HL-60/S4 treated with retinoic acid at 250 ng/mL for 4 days and 3 days (cell line): ENCODE measurements at regions not wholly inside any gene's neighbourhood (a gene's known extent, or its start where the extent isn't known, plus 50 kb on each side); places are given as distances from the start of the nearest gene placed in this dataset.
"Not testable (repeated sequence)": the region's sequence is repeated elsewhere in the genome, so short reads cannot be mapped to it uniquely, and the experiment has no call there.

ENCODE experiments used
- in situ Hi-C: fragments of 300-500 bp; cut with MboI; formaldehyde crosslinking; loops from 2 replicates; pipeline ENCODE4 v1.7.0; 2022; ENCODE audit warnings: low sequenced_read_pairs

- in situ Hi-C loops: no loop called here
Observed at GRCh38 chr21:35713914-35714313, 346.4 kb downstream of the SETD4 start.

- in situ Hi-C loops: no loop called here
Observed at GRCh38 chr21:35711661-35712060, 348.7 kb downstream of the SETD4 start.

GRCh38 chr21:35711213-35711612 lies 349.1 kb downstream of the SETD4 start:
- in situ Hi-C loops: no loop called here

- in situ Hi-C loops: not testable (repeated sequence)
Observed at GRCh38 chr21:35709990-35710389, 350.3 kb downstream of the SETD4 start.

- in situ Hi-C loops: no loop called here
Observed at GRCh38 chr21:35705888-35706287, 354.4 kb downstream of the SETD4 start.

- in situ Hi-C loops: no loop called here
Observed at GRCh38 chr21:35705237-35705887, 355.0 kb downstream of the SETD4 start.

GRCh38 chr21:35703704-35704103 lies 356.6 kb downstream of the SETD4 start:
- in situ Hi-C loops: no loop called here

- in situ Hi-C loops: no loop called here
Observed at GRCh38 chr21:35699361-35699760, 361.0 kb downstream of the SETD4 start.

GRCh38 chr21:35697321-35697808 lies 363.0 kb downstream of the SETD4 start:
- in situ Hi-C loops: no loop called here

GRCh38 chr21:35696644-35697043 lies 363.7 kb downstream of the SETD4 start:
- in situ Hi-C loops: no loop called here

GRCh38 chr21:35692311-35692710 lies 368.0 kb downstream of the SETD4 start:
- in situ Hi-C loops: no loop called here

- in situ Hi-C loops: no loop called here
Observed at GRCh38 chr21:35690436-35690835, 369.9 kb downstream of the SETD4 start.

- in situ Hi-C loops: no loop called here
Observed at GRCh38 chr21:35686156-35686555, 374.2 kb downstream of the SETD4 start.

GRCh38 chr21:35683664-35684304 lies 376.5 kb downstream of the SETD4 start:
- in situ Hi-C loops: no loop called here

GRCh38 chr21:35682904-35683549 lies 377.3 kb downstream of the SETD4 start:
- in situ Hi-C loops: no loop called here

- in situ Hi-C loops: no loop called here
Observed at GRCh38 chr21:35681946-35682345, 378.4 kb downstream of the SETD4 start.

GRCh38 chr21:35679076-35679475 lies 381.2 kb downstream of the SETD4 start:
- in situ Hi-C loops: no loop called here

GRCh38 chr21:35678393-35678792 lies 381.9 kb downstream of the SETD4 start:
- in situ Hi-C loops: no loop called here

GRCh38 chr21:35677298-35677841 lies 383.0 kb downstream of the SETD4 start:
- in situ Hi-C loops: no loop called here

- in situ Hi-C loops: no loop called here
Observed at GRCh38 chr21:35674895-35675470, 385.3 kb downstream of the SETD4 start.

GRCh38 chr21:35674091-35674671 lies 386.1 kb downstream of the SETD4 start:
- in situ Hi-C loops: no loop called here
